Heart left ventricle (tissue), 16 donors: ENCODE measurements at regions not wholly inside any gene's neighbourhood (a gene's known extent, or its start where the extent isn't known, plus 50 kb on each side); places are given as distances from the start of the nearest gene placed in this dataset.

Experiments
- ATAC-seq, 4 donors: fragments of 200-7000 bp; cut with Tn5 transposase; one replicate each; pipeline ENCODE4 v1.9.1; 2020 to 2022; ENCODE audit warnings: moderate library complexity in 4 of 4, mild to moderate bottlenecking in 3 of 4, moderate number of reproducible peaks in 1 of 4
- DNase-seq, 5 donors: peaks; one replicate each; pipeline ENCODE4 v3.0.0-alpha.2; 2020
- H3K27ac ChIP-seq, 12 donors: fragments of 200-600 bp; sonication (generic) in 4 of 12; one replicate each; pipeline versions ENCODE4 v1.5.0 to v1.8.0; 2016 to 2022; ENCODE audit warnings: mild to moderate bottlenecking in 2 of 12
- H3K27me3 ChIP-seq, 9 donors: fragments of 200-600 bp; sonication (generic) in 2 of 9; one replicate each; pipeline versions ENCODE4 v1.5.1 to v1.8.0; 2016 to 2022; ENCODE audit warnings: mild to moderate bottlenecking in 3 of 9
- H3K36me3 ChIP-seq, 9 donors: fragments of 200-600 bp; sonication (generic) in 2 of 9; one replicate each; pipeline versions ENCODE4 v1.5.0 to v1.8.0; 2018 to 2022; ENCODE audit warnings: mild to moderate bottlenecking in 2 of 9
- H3K4me1 ChIP-seq, 12 donors: fragments of 200-600 bp; sonication (generic) in 4 of 12; one replicate each; pipeline versions ENCODE4 v1.5.0 to v1.8.0; 2016 to 2022; ENCODE audit warnings: mild to moderate bottlenecking in 3 of 12
- H3K4me3 ChIP-seq, 12 donors: fragments of 200-600 bp; sonication (generic) in 4 of 12; one replicate each; pipeline versions ENCODE4 v1.5.0 to v1.8.0; 2017 to 2022; ENCODE audit warnings: mild to moderate bottlenecking in 9 of 12, moderate library complexity in 4 of 12
- H3K9me3 ChIP-seq, 12 donors: fragments of 200-600 bp; sonication (generic) in 4 of 12; one replicate each; pipeline versions ENCODE4 v1.5.0 to v1.8.0; 2016 to 2022; ENCODE audit warnings: mild to moderate bottlenecking in 1 of 12
- POLR2A ChIP-seq, 2 donors: fragments of 450-650 bp; IDR thresholded peaks; one replicate each; pipeline ENCODE4 v1.6.1; 2017; ENCODE audit warnings: antibody characterized with exemption in 2 of 2, mild to moderate bottlenecking in 2 of 2, moderate library complexity in 2 of 2
- WGBS, 4 donors: extraction: QIAGEN DNeasy Blood & Tissue Kit in 2 of 4; methylation state at CpG; one replicate each; pipeline versions ENCODE4 v1.1.5 to v1.1.7; 2013 to 2018; 5-methylcytosine and 5-hydroxymethylcytosine counted together
- intact Hi-C, 10 donors: fragments of 100-400 bp; cut with DNase I; formaldehyde crosslinking; loops; one replicate each; pipeline versions ENCODE4 v1.11.1 to v1.14.2; 2022
- TF ChIP-seq, protein P1 (sequence below), 12 donors: fragments of 200-600 bp; sonication (generic) in 4 of 12; IDR thresholded peaks; one replicate each; pipeline versions ENCODE4 v1.5.0 to v1.8.0; 2018 to 2022; ENCODE audit warnings: antibody characterized with exemption in 12 of 12, mild to moderate bottlenecking in 5 of 12
- donor health status: ischemic (EF 13 %, LVEDD 7.1; RV severe dilation, severe dysfunction).
- donor health status: healthy with polysubstance abuse.
- donor health status: DM: no; HTN: yes; CAD: no.
- donor health status: DM: no; HTN: no; CAD: no.
- donor health status: ischemic (EF 25% LVEDD 6.9; RV normal size, moderate dysfunction).
- donor health status: ischemic (EF 25% LVEDD 5.7; RV mildly dilated, moderate dysfunction).
- donor health status: healthy.
- donor health status: DM: yes; HTN: yes; CAD: no.
- donor health status: ischemic (EF 35%, LVEDD 5.7; RV mildly dilated, moderate dysfunction).
- donor health status: nonischemic (EF 11% LVEDD 7.7; RV severe dilation, severe dysfunction).
- donor health status: DM: yes; HTN: yes; CAD: no.
- donor health status: PGD.
- donor health status: ischemic (EF 29% LVEDD 5.4; RV normal size, mild dysfunction).
- donor health status: nonischemic (EF 23%, LVEDD 6.1; RV moderate dilation, normal function).

DNA sequence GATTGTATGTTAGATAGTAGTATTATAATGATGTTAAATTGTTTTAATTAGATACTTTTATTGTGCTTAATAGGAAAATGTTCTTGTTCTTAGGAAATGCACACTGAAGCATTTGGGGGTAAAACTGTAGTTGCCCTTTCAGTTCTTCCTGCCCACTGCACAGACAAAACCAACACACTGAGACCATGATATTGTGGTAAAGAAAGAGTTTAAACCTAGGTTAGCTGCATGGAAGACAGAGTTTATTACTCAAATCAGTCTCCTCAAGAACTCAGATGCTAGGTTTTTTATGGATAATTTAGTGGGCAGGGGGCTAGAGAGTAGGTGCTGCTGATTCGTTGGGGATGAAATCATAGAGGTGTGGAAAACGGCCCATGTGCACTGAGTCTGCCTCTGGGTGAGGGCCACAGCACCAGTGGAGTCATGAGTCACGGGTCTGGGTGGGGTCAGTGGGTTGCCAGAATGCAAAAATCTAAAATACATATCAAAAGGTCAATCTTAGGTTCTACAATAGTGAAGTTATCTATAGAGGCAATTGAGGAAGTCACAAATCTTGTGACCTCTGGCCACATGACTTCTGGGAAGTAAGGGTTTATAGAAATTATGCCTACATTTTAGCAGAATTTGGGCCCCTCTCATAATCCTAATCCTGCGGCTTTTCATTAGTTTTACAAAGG lies 124.8 kb upstream of the FOXN2 start:
- H3K27ac ChIP-seq, result peak overlapping the region in 1 of 12 donors; percentile 81
- H3K4me3 ChIP-seq, result no peak overlapping the region
- TF ChIP-seq, protein P1, sequence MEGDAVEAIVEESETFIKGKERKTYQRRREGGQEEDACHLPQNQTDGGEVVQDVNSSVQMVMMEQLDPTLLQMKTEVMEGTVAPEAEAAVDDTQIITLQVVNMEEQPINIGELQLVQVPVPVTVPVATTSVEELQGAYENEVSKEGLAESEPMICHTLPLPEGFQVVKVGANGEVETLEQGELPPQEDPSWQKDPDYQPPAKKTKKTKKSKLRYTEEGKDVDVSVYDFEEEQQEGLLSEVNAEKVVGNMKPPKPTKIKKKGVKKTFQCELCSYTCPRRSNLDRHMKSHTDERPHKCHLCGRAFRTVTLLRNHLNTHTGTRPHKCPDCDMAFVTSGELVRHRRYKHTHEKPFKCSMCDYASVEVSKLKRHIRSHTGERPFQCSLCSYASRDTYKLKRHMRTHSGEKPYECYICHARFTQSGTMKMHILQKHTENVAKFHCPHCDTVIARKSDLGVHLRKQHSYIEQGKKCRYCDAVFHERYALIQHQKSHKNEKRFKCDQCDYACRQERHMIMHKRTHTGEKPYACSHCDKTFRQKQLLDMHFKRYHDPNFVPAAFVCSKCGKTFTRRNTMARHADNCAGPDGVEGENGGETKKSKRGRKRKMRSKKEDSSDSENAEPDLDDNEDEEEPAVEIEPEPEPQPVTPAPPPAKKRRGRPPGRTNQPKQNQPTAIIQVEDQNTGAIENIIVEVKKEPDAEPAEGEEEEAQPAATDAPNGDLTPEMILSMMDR (IDR thresholded peaks at IDR 0.05), result no peak
- no peak for TF ChIP-seq POLR2A (IDR thresholded peaks at IDR 0.05)
- DNase-seq (peak in 1 of 5 donors; percentile 36), ATAC-seq (peak in 2 of 4 donors; percentile 29 to 39)
- intact Hi-C loops, result no loop called here
- WGBS, 4 donors, result 89 to 94% (median 91%) methylated on average over 4 of the region's 4 CpGs
- no peaks in the 10 kb centered on the region for H3K27me3 ChIP-seq
- H3K36me3 ChIP-seq, result no peaks in the 10 kb centered on the region
- H3K9me3 ChIP-seq, result no peaks in the 10 kb centered on the region
- peaks cover 0 to 16% (median 0%) of the 10 kb centered on the region in 12 donors for H3K4me1 ChIP-seq

DNA sequence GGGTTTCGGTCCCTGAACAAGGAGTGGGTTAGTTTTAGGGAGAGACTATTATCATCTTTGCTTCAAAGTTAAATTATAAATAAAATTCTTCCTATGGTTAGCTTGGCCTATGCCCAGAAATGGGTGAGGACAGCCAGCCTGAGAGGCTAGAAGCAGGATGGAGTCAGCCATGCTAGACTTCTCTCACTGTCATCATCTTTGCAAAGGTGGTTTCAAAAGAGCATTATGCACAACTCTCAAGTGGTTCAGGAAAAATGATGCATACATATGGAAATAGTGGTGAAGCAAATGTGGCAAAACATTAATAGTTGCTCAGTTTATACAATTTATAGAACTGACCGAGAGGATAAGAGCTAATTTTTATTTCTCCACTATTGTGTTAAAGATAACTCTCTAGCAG lies 124.3 kb upstream of the FOXN2 start:
- no peak for ATAC-seq
- WGBS, 4 donors, result 95 to 100% (median 98%) methylated on average over 2 of the region's 2 CpGs

DNA sequence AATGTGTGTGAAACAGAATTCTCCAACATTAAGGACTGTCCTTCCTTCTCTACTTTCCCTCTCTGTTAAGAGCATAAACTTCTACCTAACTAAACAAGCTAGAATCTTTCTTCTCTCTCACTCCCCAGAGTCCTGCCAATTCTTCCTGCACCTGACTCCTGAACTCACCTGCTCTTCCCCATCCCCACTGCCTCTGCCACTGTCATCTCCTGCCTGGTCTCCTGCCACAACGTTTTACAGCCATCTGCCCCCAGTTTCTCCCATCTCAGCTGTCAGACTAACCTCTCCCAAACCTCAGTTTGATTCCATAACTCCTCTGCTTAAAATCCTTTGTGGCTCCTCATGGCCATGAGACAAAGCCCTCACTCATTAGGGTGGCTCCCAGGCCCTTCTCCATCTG lies 119.8 kb upstream of the FOXN2 start:
- Histone ChIP-seq H3K9me3 (no peaks in the 10 kb centered on the region), H3K36me3 (no peaks in the 10 kb centered on the region), H3K4me1 (peaks cover 0 to 41% (median 0%) of the 10 kb centered on the region in 12 donors), H3K27me3 (no peaks in the 10 kb centered on the region), H3K27ac (no peak overlapping the region), H3K4me3 (no peak overlapping the region)
- intact Hi-C loops, result no loop called here
- TF ChIP-seq, protein P1 (IDR thresholded peaks at IDR 0.05), result no peak
- TF ChIP-seq POLR2A (IDR thresholded peaks at IDR 0.05), result no peak
- DNase-seq (no peak), ATAC-seq (no peak)
- 39 to 66% (median 60%) methylated on average over 1 of the region's 1 CpG for WGBS, 4 donors

More for the DNA sequence above, 124.3 kb upstream of the FOXN2 start:
- Histone ChIP-seq H3K27me3 (no peaks in the 10 kb centered on the region), H3K9me3 (no peaks in the 10 kb centered on the region), H3K27ac (peak overlapping the region in 1 of 12 donors; percentile 81), H3K4me3 (no peak overlapping the region), H3K36me3 (no peaks in the 10 kb centered on the region), H3K4me1 (peaks cover 0 to 14% (median 0%) of the 10 kb centered on the region in 12 donors)
- TF ChIP-seq POLR2A (IDR thresholded peaks at IDR 0.05), result no peak
- TF ChIP-seq, protein P1 (IDR thresholded peaks at IDR 0.05), result no peak
- no peak for DNase-seq
- intact Hi-C loops, result no loop called here

DNA sequence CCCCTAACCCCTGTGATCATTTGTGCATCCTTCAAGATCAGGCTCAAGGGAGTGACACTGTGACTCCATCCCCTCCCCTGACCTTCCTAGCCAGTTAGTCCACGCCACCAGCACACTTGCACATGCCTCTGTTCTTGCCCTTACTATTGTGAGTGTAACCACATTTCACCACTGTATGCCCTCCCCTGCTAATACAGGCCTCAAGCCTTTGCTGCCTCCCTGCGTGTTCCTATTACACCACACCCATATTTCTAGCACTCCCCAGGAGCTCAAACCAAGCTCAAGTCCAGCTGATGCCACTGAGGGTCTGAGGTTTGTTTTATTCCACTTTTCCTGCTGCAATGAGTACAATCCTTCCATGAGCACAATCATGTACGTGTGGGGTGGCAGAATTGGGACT lies 119.3 kb upstream of the FOXN2 start:
- no peaks in the 10 kb centered on the region for H3K36me3 ChIP-seq
- intact Hi-C loops, result no loop called here
- no peak overlapping the region for H3K27ac ChIP-seq
- H3K9me3 ChIP-seq, result no peaks in the 10 kb centered on the region
- TF ChIP-seq, protein P1 (IDR thresholded peaks at IDR 0.05), result no peak
- TF ChIP-seq POLR2A (IDR thresholded peaks at IDR 0.05), result no peak
- no peak overlapping the region for H3K4me3 ChIP-seq
- H3K4me1 ChIP-seq, result peaks cover 0 to 35% (median 0%) of the 10 kb centered on the region in 12 donors
- WGBS, 4 donors, result 95 to 97% (median 96%) methylated on average over 3 of the region's 3 CpGs
- no peaks in the 10 kb centered on the region for H3K27me3 ChIP-seq
- no peak for DNase-seq
- no peak for ATAC-seq
